HG03039 (cell line): ENCODE measurements at regions not wholly inside any gene's neighbourhood (a gene's known extent, or its start where the extent isn't known, plus 50 kb on each side); places are given as distances from the start of the nearest gene placed in this dataset.
A peak's percentile ranks its signal among the peaks of the same experiment; 100 is the strongest.
"Not testable (repeated sequence)": the region's sequence is repeated elsewhere in the genome, so short reads cannot be mapped to it uniquely, and the experiment has no call there.

ENCODE experiments used
- ATAC-seq: cut with Tn5 transposase; IDR thresholded peaks from one replicate; pipeline ENCODE4 v1.9.1; 2021; ENCODE audit warnings: mild to moderate bottlenecking, moderate library complexity; ENCODE audit not compliant: unreplicated experiment

- no peak for ATAC-seq
Observed at GRCh38 chr12:59517522-59517921, 78.3 kb upstream of the SLC16A7 start.

- ATAC-seq: no peak
Observed at GRCh38 chr12:59500915-59501314, 94.9 kb upstream of the SLC16A7 start.

DNA sequence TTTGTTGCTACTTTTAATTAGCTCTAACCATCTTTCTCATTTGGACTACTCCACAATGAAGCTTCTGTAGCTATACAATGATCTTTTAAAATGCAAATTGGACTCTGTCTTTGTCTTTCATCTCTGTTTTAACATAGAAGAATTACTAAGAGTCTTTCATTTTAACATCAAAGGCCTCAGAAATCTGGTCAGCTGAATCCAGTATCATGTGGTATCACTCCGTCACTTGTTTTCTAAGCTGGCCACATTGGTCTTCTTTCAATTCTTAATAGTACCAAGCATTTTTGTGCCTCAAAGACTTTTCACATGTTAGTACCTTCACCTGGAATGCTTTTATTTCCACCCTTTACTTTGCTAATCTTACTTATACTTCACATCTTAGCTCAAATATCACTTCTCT is 95.5 kb upstream of the SLC16A7 start:
- no peak for ATAC-seq

- ATAC-seq: peak; percentile 94
Observed at GRCh38 chr12:59499774-59500173, 96.1 kb upstream of the SLC16A7 start.

GRCh38 chr12:59494617-59495016 is 101.2 kb upstream of the SLC16A7 start:
- no peak for ATAC-seq

- ATAC-seq: no peak
Observed at GRCh38 chr12:59491877-59492276, 104.0 kb upstream of the SLC16A7 start.

DNA sequence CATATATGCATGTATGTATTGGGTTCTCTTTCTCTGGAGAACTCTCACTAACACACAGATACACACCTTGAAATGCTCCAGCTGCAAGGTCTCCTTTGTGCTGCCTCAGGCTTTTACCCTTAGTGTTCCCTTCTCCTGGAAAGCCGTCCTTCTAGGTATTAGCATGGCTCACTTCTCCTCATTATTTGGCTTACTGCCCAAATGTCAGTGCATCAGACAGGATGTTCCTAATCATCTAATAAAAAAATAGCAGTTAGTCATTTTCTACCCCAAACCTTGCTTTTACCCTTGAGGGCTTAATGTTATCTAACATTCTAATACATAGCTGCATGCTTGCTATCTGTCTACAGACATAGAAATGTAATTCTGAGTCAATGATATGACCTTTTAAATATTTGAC is 109.0 kb upstream of the SLC16A7 start:
- no peak for ATAC-seq

DNA sequence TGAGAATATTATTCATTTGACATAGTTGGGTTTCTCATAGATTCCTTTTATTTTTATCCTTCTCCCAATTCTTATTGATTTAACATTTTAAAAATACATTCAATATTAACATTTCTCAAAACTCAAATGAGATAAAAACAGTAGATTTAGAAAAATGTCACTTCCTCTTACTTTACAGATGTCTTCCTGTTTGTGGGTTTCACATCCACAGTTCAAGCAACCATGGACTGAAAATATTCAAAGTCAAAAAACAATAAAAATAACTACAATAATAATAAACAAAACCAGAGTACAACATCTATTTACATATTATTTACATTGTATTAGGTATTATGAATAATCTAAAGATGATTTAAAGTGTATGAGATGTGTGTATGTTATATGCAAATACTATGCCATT is 111.3 kb upstream of the SLC16A7 start:
- ATAC-seq: no peak

- ATAC-seq: not testable (repeated sequence)
Observed at GRCh38 chr12:59474236-59474635, 121.6 kb upstream of the SLC16A7 start.

- ATAC-seq: peak; percentile 93
Observed at GRCh38 chr12:59472273-59472672, 123.6 kb upstream of the SLC16A7 start.

- ATAC-seq: no peak
Observed at GRCh38 chr12:59459966-59460660, 135.7 kb upstream of the SLC16A7 start.

- ATAC-seq: no peak
Observed at GRCh38 chr12:59453475-59453874, 142.4 kb upstream of the SLC16A7 start.

DNA sequence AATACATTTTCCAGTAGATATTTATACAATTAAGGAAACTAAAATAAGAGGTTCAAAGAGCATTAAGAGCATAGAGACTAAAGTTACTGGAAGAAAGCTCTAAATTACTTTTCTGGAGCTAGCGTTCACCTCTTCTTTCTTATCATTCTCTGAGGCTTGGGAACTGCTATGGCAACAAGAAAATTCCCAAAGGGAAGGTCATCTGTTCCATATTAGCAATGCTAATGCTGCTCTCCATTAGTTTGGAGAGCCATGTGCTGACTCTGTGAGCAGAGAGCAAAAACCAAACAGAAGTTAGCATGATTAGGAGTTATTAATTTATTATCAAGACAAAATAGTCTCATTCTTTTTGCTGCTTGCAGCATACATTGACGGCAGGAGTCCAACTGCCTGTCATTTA is 143.1 kb upstream of the SLC16A7 start:
- ATAC-seq: no peak

GRCh38 chr12:59452259-59452658 is 143.6 kb upstream of the SLC16A7 start:
- ATAC-seq: no peak

DNA sequence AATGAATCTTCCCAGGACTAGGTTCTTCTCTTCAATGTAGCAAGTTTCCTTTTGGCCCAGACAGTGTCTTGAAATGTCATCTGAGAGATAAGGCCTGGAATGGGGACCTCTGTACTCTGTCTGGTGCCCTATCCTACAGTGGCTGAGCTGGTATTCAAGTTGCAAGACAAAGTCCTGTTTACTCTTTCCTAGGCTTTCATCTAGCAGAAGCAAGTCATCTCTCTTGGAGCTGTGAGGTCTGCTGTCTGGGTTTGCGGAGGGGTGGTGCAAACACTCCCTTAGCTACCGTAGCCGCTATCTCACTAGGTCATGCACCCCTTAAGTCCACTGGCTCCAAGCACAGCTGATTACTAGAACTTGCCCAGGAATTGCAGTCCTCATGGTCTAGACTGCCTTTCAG is 149.7 kb upstream of the SLC16A7 start:
- ATAC-seq: no peak

DNA sequence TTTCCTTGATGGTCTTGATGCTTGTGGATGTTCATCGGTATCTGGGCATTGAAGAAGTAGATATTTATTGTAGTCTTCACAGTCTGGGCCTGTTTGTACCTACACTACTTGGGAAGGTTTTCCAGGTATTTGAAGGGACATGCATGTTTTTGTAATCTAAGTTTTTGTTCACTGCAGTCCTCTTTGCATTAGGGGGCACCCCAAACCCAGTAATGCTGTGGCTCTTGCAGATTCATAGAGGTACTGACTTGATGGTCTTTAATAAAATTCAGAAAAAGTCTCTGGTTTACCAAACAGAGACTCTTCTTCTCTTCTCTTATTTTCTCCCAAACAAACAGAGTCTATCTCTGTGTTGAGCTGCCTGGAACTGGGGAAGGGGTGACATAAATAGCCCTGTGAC is 150.9 kb upstream of the SLC16A7 start:
- ATAC-seq: no peak

GRCh38 chr12:59432057-59432456 is 163.8 kb upstream of the SLC16A7 start:
- no peak for ATAC-seq

- ATAC-seq: no peak
Observed at GRCh38 chr12:59431266-59431665, 164.6 kb upstream of the SLC16A7 start.

- no peak for ATAC-seq
Observed at GRCh38 chr12:59429766-59430165, 166.1 kb upstream of the SLC16A7 start.

DNA sequence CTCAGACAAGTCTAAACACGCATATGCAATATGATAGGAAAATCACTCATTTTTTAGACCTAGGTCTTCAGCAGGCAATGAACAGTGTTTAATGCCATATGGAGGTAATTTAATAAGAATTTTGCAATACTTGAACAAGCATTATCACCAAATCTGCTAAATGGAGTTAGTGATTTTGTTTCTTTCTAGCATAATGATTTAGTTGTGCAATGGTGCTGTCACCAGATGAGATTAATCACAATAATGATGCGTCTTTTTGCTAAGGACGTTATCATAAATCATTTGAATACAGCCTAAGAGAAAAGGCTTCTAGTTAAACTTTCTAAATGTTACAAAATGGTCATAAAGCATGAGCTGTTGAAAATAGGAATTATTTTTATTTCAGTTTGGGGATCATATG is 170.0 kb upstream of the SLC16A7 start:
- no peak for ATAC-seq

- ATAC-seq: not testable (repeated sequence)
Observed at GRCh38 chr12:59424666-59425065, 171.2 kb upstream of the SLC16A7 start.

DNA sequence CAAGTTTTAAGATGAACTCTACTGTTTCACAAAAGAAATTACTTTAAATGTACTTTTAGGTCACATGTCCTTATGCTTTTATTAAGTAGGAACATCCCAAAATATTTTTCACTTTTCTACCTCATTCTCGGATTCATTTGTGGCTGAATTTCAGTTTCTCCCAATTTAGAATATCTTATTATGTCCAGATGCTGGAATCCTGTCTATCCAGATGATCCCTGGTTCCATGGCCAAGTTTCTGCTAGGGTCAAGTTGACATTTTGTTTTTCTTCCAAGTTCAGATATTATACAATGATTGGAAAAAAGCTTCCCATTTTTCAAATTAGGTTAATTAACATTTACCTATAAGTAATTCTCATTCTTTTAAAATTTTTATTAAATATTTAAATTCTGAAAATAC is 181.8 kb upstream of the SLC16A7 start:
- ATAC-seq: no peak

DNA sequence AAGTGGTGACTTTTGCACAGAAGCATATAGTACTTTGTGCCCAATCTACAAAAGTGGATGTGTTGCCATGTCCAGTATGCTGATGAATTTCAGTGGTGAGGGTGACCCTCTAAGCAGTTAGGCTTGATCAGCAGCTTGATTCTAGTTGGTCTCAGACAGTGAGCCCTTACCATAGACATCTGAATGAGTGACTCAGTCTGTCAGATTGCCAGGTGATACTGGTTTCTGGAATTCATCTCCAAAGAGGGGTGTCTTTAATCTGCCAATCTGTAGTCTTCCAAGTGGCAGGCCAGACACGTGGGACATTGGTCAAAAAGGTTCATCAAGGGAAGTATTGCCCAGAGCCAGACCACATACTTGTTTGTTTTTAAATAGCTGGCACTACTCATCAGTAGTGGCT is 187.4 kb upstream of the SLC16A7 start:
- ATAC-seq: no peak
